GM21717 (cell line): ENCODE measurements at regions not wholly inside any gene's neighbourhood (a gene's known extent, or its start where the extent isn't known, plus 50 kb on each side); places are given as distances from the start of the nearest gene placed in this dataset.

Experiments used
- ATAC-seq: cut with Tn5 transposase; IDR thresholded peaks from one replicate; pipeline ENCODE4 v1.9.1; 2021; ENCODE audit warnings: mild to moderate bottlenecking, moderate library complexity; ENCODE audit not compliant: unreplicated experiment

GRCh38 chr2:191738003-191738402, 60.1 kb downstream of the NABP1 start:
- no peak for ATAC-seq

- ATAC-seq = no peak
These were observed 60.7 kb downstream of the NABP1 start for GRCh38 chr2:191738667-191739066.

- ATAC-seq = no peak
These were observed 61.3 kb downstream of the NABP1 start for GRCh38 chr2:191739194-191739593.

GRCh38 chr2:191740016-191740419, 62.1 kb downstream of the NABP1 start:
- ATAC-seq = peak; percentile 96

GRCh38 chr2:191740759-191741158, 62.8 kb downstream of the NABP1 start:
- ATAC-seq = no peak

- ATAC-seq = no peak
These were observed 68.6 kb downstream of the NABP1 start for GRCh38 chr2:191746346-191747169.

GRCh38 chr2:191747170-191747530, 69.2 kb downstream of the NABP1 start:
- ATAC-seq = no peak

- ATAC-seq = peak; percentile 30
These were observed 70.1 kb downstream of the NABP1 start for GRCh38 chr2:191748059-191748461.

GRCh38 chr2:191748528-191749180, 70.7 kb downstream of the NABP1 start:
- peak; percentile 84 for ATAC-seq

- no peak for ATAC-seq
These were observed 71.2 kb downstream of the NABP1 start for GRCh38 chr2:191749181-191749540.

- no peak for ATAC-seq
These were observed 76.2 kb downstream of the NABP1 start for GRCh38 chr2:191754103-191754502.

- no peak for ATAC-seq
These were observed 78.8 kb downstream of the NABP1 start for GRCh38 chr2:191756761-191757160.

- ATAC-seq = no peak
These were observed 79.3 kb downstream of the NABP1 start for GRCh38 chr2:191757208-191757607.

- ATAC-seq = peak; percentile 100
These were observed 80.9 kb downstream of the NABP1 start for GRCh38 chr2:191758518-191759507.

- ATAC-seq = no peak
These were observed 81.7 kb downstream of the NABP1 start for GRCh38 chr2:191759680-191760079.

- ATAC-seq = no peak
These were observed 82.8 kb downstream of the NABP1 start for GRCh38 chr2:191760655-191761262.

- ATAC-seq = no peak
These were observed 73.8 kb downstream of the CAVIN2 start for GRCh38 chr2:191773136-191773535.

GRCh38 chr2:191777351-191777750, 69.5 kb downstream of the CAVIN2 start:
- ATAC-seq = no peak

GRCh38 chr2:191778041-191778440, 68.8 kb downstream of the CAVIN2 start:
- ATAC-seq = no peak

- ATAC-seq = no peak
These were observed 64.5 kb downstream of the CAVIN2 start for GRCh38 chr2:191782351-191782750.

GRCh38 chr2:191783416-191783815, 63.5 kb downstream of the CAVIN2 start:
- ATAC-seq = no peak
